GM23248 (cell line): ENCODE measurements at regions not wholly inside any gene's neighbourhood (a gene's known extent, or its start where the extent isn't known, plus 50 kb on each side); places are given as distances from the start of the nearest gene placed in this dataset.

Experiments used
- EZH2 ChIP-seq: fragments of 200-600 bp; sonication (generic); IDR thresholded peaks from 2 replicates; pipeline ENCODE4 v1.6.1; 2018; ENCODE audit warnings: antibody characterized with exemption, mild to moderate bottlenecking; ENCODE audit not compliant: insufficient read depth, poor library complexity, severe bottlenecking
- EZH2phosphoT487 ChIP-seq: fragments of 200-600 bp; sonication (generic); IDR thresholded peaks from 2 replicates; pipeline ENCODE4 v1.6.1; 2018; ENCODE audit warnings: antibody characterized with exemption, moderate library complexity, mild to moderate bottlenecking, low read depth; ENCODE audit not compliant: insufficient read depth

DNA sequence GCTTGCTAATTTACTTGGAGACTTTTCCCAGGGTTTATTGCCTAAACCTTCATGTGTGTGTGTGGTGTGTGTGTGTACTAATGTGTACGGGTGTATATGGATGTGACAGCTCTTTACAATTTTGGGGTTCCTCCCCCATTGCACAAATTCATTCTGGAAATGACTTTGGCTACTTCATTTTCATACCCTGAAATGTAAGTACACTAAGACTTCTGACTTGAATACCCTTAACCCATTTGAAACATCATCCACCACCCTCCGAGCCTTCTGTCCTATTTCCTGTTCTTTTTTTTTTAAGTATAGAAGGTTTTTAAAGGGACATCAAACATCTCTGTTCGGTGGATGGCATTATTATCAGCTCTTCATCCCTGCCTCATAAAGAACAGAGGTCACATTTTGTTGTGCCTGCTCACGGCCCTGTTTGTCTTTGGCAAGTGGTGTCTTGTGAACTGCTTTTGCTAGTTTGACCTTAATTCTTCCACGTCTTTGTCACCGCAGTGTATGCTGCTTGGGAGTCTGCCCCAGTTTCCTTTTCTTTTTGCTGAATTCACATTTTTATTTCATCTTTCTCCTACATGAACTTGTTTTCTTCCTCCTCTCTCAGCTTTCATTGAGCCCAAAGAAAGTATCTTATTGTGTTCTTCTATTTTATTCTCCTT lies 228.3 kb downstream of the FOXO1 start:
- no peak for TF ChIP-seq EZH2
- no peak for TF ChIP-seq EZH2phosphoT487
